ENCODE measurements at regions not wholly inside any gene's neighbourhood (a gene's known extent, or its start where the extent isn't known, plus 50 kb on each side); places are given as distances from the start of the nearest gene placed in this dataset.

- in situ Hi-C loops (cut with MboI; ENCODE audit: low sequenced_read_pairs) = no loop called here
These were observed 784.6 kb upstream of the ALCAM start for GRCh38 chr3:104582092-104582491.

- in situ Hi-C loops (cut with MboI; ENCODE audit: low sequenced_read_pairs) = no loop called here
These were observed 782.0 kb upstream of the ALCAM start for GRCh38 chr3:104584682-104585081.

- in situ Hi-C loops (cut with MboI; ENCODE audit: low sequenced_read_pairs) = no loop called here
These were observed 780.4 kb upstream of the ALCAM start for GRCh38 chr3:104586344-104586743.

GRCh38 chr3:104588442-104588841, 778.3 kb upstream of the ALCAM start:
- in situ Hi-C loops (cut with MboI; ENCODE audit: low sequenced_read_pairs) = no loop called here

- in situ Hi-C loops (cut with MboI; ENCODE audit: low sequenced_read_pairs) = no loop called here
These were observed 774.9 kb upstream of the ALCAM start for GRCh38 chr3:104591776-104592175.

- in situ Hi-C loops (cut with MboI; ENCODE audit: low sequenced_read_pairs) = no loop called here
These were observed 772.2 kb upstream of the ALCAM start for GRCh38 chr3:104594491-104594890.

GRCh38 chr3:104596054-104596453, 770.7 kb upstream of the ALCAM start:
- in situ Hi-C loops (cut with MboI; ENCODE audit: low sequenced_read_pairs) = no loop called here

GRCh38 chr3:104596551-104596950, 770.2 kb upstream of the ALCAM start:
- in situ Hi-C loops (cut with MboI; ENCODE audit: low sequenced_read_pairs) = no loop called here

GRCh38 chr3:104598848-104599511, 767.7 kb upstream of the ALCAM start:
- in situ Hi-C loops (cut with MboI; ENCODE audit: low sequenced_read_pairs) = no loop called here

- in situ Hi-C loops (cut with MboI; ENCODE audit: low sequenced_read_pairs) = no loop called here
These were observed 762.2 kb upstream of the ALCAM start for GRCh38 chr3:104604326-104605010.

GRCh38 chr3:104606812-104607211, 759.9 kb upstream of the ALCAM start:
- in situ Hi-C loops (cut with MboI; ENCODE audit: low sequenced_read_pairs) = no loop called here

GRCh38 chr3:104610730-104611652, 755.7 kb upstream of the ALCAM start:
- in situ Hi-C loops (cut with MboI; ENCODE audit: low sequenced_read_pairs) = no loop called here

- in situ Hi-C loops (cut with MboI; ENCODE audit: low sequenced_read_pairs) = no loop called here
These were observed 754.5 kb upstream of the ALCAM start for GRCh38 chr3:104612218-104612617.

GRCh38 chr3:104614564-104614963, 752.1 kb upstream of the ALCAM start:
- in situ Hi-C loops (cut with MboI; ENCODE audit: low sequenced_read_pairs) = no loop called here

- in situ Hi-C loops (cut with MboI; ENCODE audit: low sequenced_read_pairs) = no loop called here
These were observed 738.4 kb upstream of the ALCAM start for GRCh38 chr3:104628185-104628789.

GRCh38 chr3:104629038-104629437, 737.7 kb upstream of the ALCAM start:
- in situ Hi-C loops (cut with MboI; ENCODE audit: low sequenced_read_pairs) = no loop called here

GRCh38 chr3:104631254-104631653, 735.5 kb upstream of the ALCAM start:
- in situ Hi-C loops (cut with MboI; ENCODE audit: low sequenced_read_pairs) = no loop called here

- in situ Hi-C loops (cut with MboI; ENCODE audit: low sequenced_read_pairs) = no loop called here
These were observed 734.2 kb upstream of the ALCAM start for GRCh38 chr3:104632521-104632920.

- in situ Hi-C loops (cut with MboI; ENCODE audit: low sequenced_read_pairs) = no loop called here
These were observed 733.8 kb upstream of the ALCAM start for GRCh38 chr3:104632947-104633346.

- in situ Hi-C loops (cut with MboI; ENCODE audit: low sequenced_read_pairs) = no loop called here
These were observed 730.7 kb upstream of the ALCAM start for GRCh38 chr3:104635872-104636580.

GRCh38 chr3:104642827-104643226, 723.9 kb upstream of the ALCAM start:
- in situ Hi-C loops (cut with MboI; ENCODE audit: low sequenced_read_pairs) = no loop called here

Data from HL-60/S4 (cell line).